PC-9 (cell line): ENCODE measurements at regions not wholly inside any gene's neighbourhood (a gene's known extent, or its start where the extent isn't known, plus 50 kb on each side); places are given as distances from the start of the nearest gene placed in this dataset.

Experiments
- BruUV-seq: library from RNA; stranded (reverse); fragments of 400-500 nt; replicated peaks from 2 replicates; lab custom pipeline; 2021; lab: Mats Ljungman, UMichigan
- CTCF ChIA-PET: fragments of 300-600 bp; sonication (Branson Sonifier 250); formaldehyde crosslinking; loops from one replicate; lab custom pipeline; 2022; ENCODE audit warnings: antibody characterized with exemption; lab: Charles Lee
- POLR2A ChIA-PET: fragments of 300-600 bp; sonication (Branson Sonifier 250); formaldehyde crosslinking; loops from one replicate; lab custom pipeline; 2022; ENCODE audit warnings: antibody characterized with exemption; ENCODE audit not compliant: unreplicated experiment; lab: Charles Lee
- DNase-seq, 2 experiments: peaks; one replicate each; pipeline versions ENCODE4 v3.0.0 to v3.0.0-alpha.2; 2015 to 2022; ENCODE audit warnings: mixed read lengths in 1 of 2
- H2AFZ ChIP-seq: fragments of 200-600 bp; sonication (generic); 2 replicates; pipeline ENCODE4 v1.8.1; 2017; ENCODE audit warnings: antibody characterized with exemption
- H3F3A ChIP-seq: fragments of 200-600 bp; sonication (generic); 2 replicates; pipeline ENCODE4 v1.8.1; 2017; ENCODE audit warnings: antibody characterized with exemption, mild to moderate bottlenecking, low read depth; ENCODE audit not compliant: insufficient read depth
- H3K27ac ChIP-seq: fragments of 200-600 bp; sonication (generic); 2 replicates; pipeline ENCODE4 v1.6.1; 2016; ENCODE audit warnings: mixed run types
- H3K27me3 ChIP-seq: fragments of 200-600 bp; sonication (generic); 2 replicates; pipeline ENCODE4 v1.6.1; 2016; ENCODE audit warnings: low read depth, mixed run types; ENCODE audit not compliant: insufficient read depth
- H3K36me3 ChIP-seq: fragments of 200-600 bp; sonication (generic); 2 replicates; pipeline ENCODE4 v1.6.1; 2016; ENCODE audit warnings: low read depth, mixed run types
- H3K4me1 ChIP-seq: fragments of 200-600 bp; sonication (generic); replicated peaks from 2 replicates; pipeline ENCODE4 v1.6.1; 2016; ENCODE audit warnings: mixed run types; ENCODE audit not compliant: insufficient read depth
- H3K4me2 ChIP-seq: fragments of 200-600 bp; sonication (generic); 2 replicates; pipeline ENCODE4 v1.6.1; 2017; ENCODE audit warnings: mixed run types
- H3K4me3 ChIP-seq: fragments of 200-600 bp; sonication (generic); 2 replicates; pipeline ENCODE4 v1.6.1; 2016; ENCODE audit warnings: mixed run types
- H3K79me2 ChIP-seq: fragments of 200-600 bp; sonication (generic); 2 replicates; pipeline ENCODE4 v1.6.1; 2017; ENCODE audit warnings: low read depth, mixed run types
- H3K9me2 ChIP-seq: fragments of 200-600 bp; sonication (generic); 2 replicates; pipeline ENCODE4 v1.8.1; 2017; ENCODE audit warnings: mild to moderate bottlenecking; ENCODE audit not compliant: insufficient read depth
- H3K9me3 ChIP-seq: fragments of 200-600 bp; sonication (generic); 2 replicates; pipeline ENCODE4 v1.8.1; 2016; ENCODE audit warnings: low read depth; ENCODE audit not compliant: insufficient read depth
- H4K20me1 ChIP-seq: fragments of 200-600 bp; sonication (generic); 2 replicates; pipeline ENCODE4 v1.8.1; 2017; ENCODE audit not compliant: insufficient read depth
- EZH2 ChIP-seq: fragments of 200-600 bp; sonication (generic); IDR thresholded peaks from 2 replicates; pipeline ENCODE4 v1.8.0; 2017; ENCODE audit warnings: antibody characterized with exemption, low read depth
- intact Hi-C: fragments of 100-400 bp; cut with micrococcal nuclease; formaldehyde crosslinking; loops from one replicate; pipeline ENCODE4 v1.10.0; 2022; ENCODE audit not compliant: unreplicated experiment
- TF ChIP-seq, protein P1 (sequence below): fragments of 200-600 bp; sonication (generic); conservative IDR thresholded peaks from 2 replicates; pipeline ENCODE4 v1.6.1; 2017; ENCODE audit warnings: mixed run types, antibody characterized with exemption, mild to moderate bottlenecking, moderate library complexity

DNA sequence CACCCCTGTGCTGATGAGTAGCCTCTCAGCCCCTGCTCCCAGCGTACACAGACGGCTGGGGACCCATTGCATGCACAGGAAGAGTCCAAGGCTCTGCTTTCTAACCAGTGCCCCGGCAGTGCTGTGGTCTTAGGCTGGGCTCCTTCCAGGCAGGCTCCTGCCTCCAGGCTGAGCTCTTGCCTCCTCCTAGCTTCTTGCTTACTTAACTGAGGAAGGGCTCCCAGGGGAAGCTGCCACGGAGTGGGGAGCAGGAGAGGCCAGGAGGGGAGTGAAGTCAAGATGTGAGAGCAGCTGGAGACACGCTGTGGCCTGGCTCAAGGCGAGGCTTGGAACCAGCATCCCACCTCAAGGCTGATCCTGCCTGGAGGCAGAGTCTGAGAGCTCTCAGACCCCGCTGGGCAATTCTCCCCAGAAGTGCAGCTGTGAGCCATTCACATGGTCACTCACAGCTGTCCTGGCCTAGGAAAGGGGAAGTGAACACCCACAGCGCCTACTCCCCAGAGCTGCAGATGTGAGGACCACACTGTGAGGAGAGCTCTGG is 141.0 kb downstream of the TBXT start:
- no peaks in the 10 kb centered on the region for H3F3A ChIP-seq
- no peaks in the 10 kb centered on the region for H3K36me3 ChIP-seq
- H3K4me2 ChIP-seq: no peak overlapping the region
- intact Hi-C loops: no loop called here
- no peak overlapping the region for H2AFZ ChIP-seq
- CTCF ChIA-PET: no interaction called here
- no TSS peak for BruUV-seq
- POLR2A ChIA-PET: no interaction called here
- TF ChIP-seq EZH2: no peak
- TF ChIP-seq, protein P1, sequence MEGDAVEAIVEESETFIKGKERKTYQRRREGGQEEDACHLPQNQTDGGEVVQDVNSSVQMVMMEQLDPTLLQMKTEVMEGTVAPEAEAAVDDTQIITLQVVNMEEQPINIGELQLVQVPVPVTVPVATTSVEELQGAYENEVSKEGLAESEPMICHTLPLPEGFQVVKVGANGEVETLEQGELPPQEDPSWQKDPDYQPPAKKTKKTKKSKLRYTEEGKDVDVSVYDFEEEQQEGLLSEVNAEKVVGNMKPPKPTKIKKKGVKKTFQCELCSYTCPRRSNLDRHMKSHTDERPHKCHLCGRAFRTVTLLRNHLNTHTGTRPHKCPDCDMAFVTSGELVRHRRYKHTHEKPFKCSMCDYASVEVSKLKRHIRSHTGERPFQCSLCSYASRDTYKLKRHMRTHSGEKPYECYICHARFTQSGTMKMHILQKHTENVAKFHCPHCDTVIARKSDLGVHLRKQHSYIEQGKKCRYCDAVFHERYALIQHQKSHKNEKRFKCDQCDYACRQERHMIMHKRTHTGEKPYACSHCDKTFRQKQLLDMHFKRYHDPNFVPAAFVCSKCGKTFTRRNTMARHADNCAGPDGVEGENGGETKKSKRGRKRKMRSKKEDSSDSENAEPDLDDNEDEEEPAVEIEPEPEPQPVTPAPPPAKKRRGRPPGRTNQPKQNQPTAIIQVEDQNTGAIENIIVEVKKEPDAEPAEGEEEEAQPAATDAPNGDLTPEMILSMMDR: no peak
- no peak for DNase-seq
- no peak overlapping the region for H3K4me3 ChIP-seq
- no peaks in the 10 kb centered on the region for H3K4me1 ChIP-seq
- no peaks in the 10 kb centered on the region for H3K9me3 ChIP-seq
- H3K79me2 ChIP-seq: no peaks in the 10 kb centered on the region
- H3K27me3 ChIP-seq: 0 out of 2 replicates have a peak, but pooled peaks cover 3% of the 10 kb centered on the region
- H3K9me2 ChIP-seq: no peaks in the 10 kb centered on the region
- H3K27ac ChIP-seq: no peak overlapping the region
- no peaks in the 10 kb centered on the region for H4K20me1 ChIP-seq

DNA sequence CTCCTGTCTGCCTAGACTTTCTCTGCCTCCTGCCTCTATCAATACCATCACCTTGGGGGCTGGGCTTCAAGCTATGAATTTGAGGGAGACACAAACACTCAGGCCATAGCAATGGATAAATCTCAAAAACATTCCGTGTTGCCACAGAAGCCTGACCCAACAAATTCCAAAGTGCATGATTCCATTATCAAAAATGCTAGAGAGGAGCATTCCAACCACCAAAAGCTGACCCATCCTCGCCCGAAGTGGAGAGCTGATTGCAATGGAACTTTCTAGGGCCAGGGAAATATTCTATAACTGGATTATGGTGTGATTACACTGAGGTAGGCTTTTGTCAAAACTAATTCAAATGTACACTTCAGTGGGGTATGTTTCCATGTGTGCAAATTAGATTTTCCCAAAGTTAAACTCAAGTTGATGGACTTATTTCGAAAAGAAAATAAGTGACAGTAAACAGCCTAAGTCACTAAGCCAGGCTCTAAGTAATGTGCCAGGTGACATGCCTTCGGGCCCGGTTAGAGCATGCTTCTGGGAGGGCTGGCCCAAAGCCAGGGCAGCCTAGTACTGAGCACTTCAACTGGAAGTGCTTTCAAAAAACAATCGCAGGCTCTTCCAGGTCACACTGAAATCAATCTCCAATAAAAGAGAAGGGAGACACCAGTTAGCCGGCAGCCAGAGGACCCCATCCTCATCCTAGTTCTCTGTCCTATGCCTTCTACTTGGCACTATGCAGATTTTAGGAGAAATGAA is 142.3 kb downstream of the TBXT start:
- H3K27me3 ChIP-seq: 0 out of 2 replicates have a peak, but pooled peaks cover 3% of the 10 kb centered on the region
- no peak overlapping the region for H3K4me2 ChIP-seq
- no peaks in the 10 kb centered on the region for H4K20me1 ChIP-seq
- no peaks in the 10 kb centered on the region for H3F3A ChIP-seq
- CTCF ChIA-PET: no interaction called here
- POLR2A ChIA-PET: no interaction called here
- intact Hi-C loops: no loop called here
- no peak overlapping the region for H2AFZ ChIP-seq
- TF ChIP-seq, protein P1: no peak
- no peak for TF ChIP-seq EZH2
- no peaks in the 10 kb centered on the region for H3K36me3 ChIP-seq
- H3K9me2 ChIP-seq: no peaks in the 10 kb centered on the region
- no peaks in the 10 kb centered on the region for H3K9me3 ChIP-seq
- no peaks in the 10 kb centered on the region for H3K79me2 ChIP-seq
- H3K4me3 ChIP-seq: no peak overlapping the region
- no peak overlapping the region for H3K27ac ChIP-seq
- H3K4me1 ChIP-seq: no peaks in the 10 kb centered on the region
- BruUV-seq: no TSS peak
- DNase-seq: no peak

DNA sequence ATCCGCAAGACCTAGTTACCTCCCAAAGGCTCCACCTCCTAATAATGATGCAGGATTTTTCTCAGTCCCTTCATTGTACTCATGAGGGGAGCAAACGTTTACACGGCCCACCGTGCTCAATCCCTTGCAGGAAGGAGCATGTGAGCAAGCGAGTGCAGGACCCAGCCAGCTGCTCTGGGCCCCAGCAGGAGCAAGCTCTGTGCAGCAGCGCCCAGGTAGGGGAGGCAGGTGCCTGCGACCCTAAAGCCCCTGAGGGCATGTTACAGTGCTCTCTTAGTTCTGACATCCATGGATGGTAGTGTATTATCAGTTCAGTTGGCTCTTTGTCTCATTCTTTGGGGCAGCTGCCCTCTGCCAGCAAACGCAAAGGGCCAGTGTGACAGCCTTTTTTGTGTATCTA is 143.4 kb downstream of the TBXT start:
- H2AFZ ChIP-seq: no peak overlapping the region
- POLR2A ChIA-PET: no interaction called here
- no peaks in the 10 kb centered on the region for H3K9me3 ChIP-seq
- H3K9me2 ChIP-seq: no peaks in the 10 kb centered on the region
- H3K4me2 ChIP-seq: no peak overlapping the region
- H3K27ac ChIP-seq: no peak overlapping the region
- no peaks in the 10 kb centered on the region for H3K79me2 ChIP-seq
- H4K20me1 ChIP-seq: no peaks in the 10 kb centered on the region
- TF ChIP-seq EZH2: no peak
- TF ChIP-seq, protein P1: no peak
- no peaks in the 10 kb centered on the region for H3F3A ChIP-seq
- H3K36me3 ChIP-seq: no peaks in the 10 kb centered on the region
- H3K4me3 ChIP-seq: no peak overlapping the region
- DNase-seq: no peak
- no TSS peak for BruUV-seq
- CTCF ChIA-PET: no interaction called here
- intact Hi-C loops: no loop called here
- no peaks in the 10 kb centered on the region for H3K4me1 ChIP-seq
- peaks cover 5% of the 10 kb centered on the region; the same call in 1 of the 2 replicates for H3K27me3 ChIP-seq
